Right cardiac atrium (tissue), 5 donors: ENCODE measurements at regions not wholly inside any gene's neighbourhood (a gene's known extent, or its start where the extent isn't known, plus 50 kb on each side); places are given as distances from the start of the nearest gene placed in this dataset.

Experiments used
- ATAC-seq, 2 donors: fragments of 200-7000 bp; cut with Tn5 transposase; one replicate each; pipeline versions ENCODE4 v1.8.0 to v1.9.1; 2020; ENCODE audit warnings: moderate library complexity in 2 of 2, mild to moderate bottlenecking in 1 of 2
- DNase-seq, 3 donors: peaks; one replicate each; pipeline ENCODE4 v3.0.0-alpha.2; 2020
- H3K27ac ChIP-seq: one replicate; pipeline ENCODE4 v1.5.1; 2013; ENCODE audit warnings: mild to moderate bottlenecking, low read length, control low read depth, moderate library complexity
- H3K27me3 ChIP-seq: one replicate; pipeline ENCODE4 v1.6.1; 2013; ENCODE audit not compliant: control insufficient read depth, insufficient read depth
- H3K4me1 ChIP-seq: one replicate; pipeline ENCODE4 v1.6.1; 2013; ENCODE audit warnings: low read length; ENCODE audit not compliant: control insufficient read depth, insufficient read depth
- H3K4me3 ChIP-seq: one replicate; pipeline ENCODE4 v1.5.1; 2013; ENCODE audit warnings: low read length, control low read depth
- H3K9me3 ChIP-seq: one replicate; pipeline ENCODE4 v1.6.1; 2013; ENCODE audit warnings: low read length; ENCODE audit not compliant: control insufficient read depth
- WGBS: extraction: QIAGEN DNeasy Blood & Tissue Kit; methylation state at CpG from one replicate; pipeline ENCODE4 v1.1.7; 2013; 5-methylcytosine and 5-hydroxymethylcytosine counted together
- intact Hi-C, 4 donors: fragments of 100-400 bp; cut with DNase I; formaldehyde crosslinking; loops; one replicate each; pipeline versions ENCODE4 v1.11.0 to v1.14.0; 2022 to 2023
- donor health status: healthy with polysubstance abuse.
- donor health status: DM: no; HTN: yes; CAD: no.
- donor health status: DM: no; HTN: no; CAD: no.
- donor health status: DM: no; HTN: yes; CAD: no; lungs with severe emphysema.
- donor health status: DM: yes; HTN: yes; CAD: no.

DNA sequence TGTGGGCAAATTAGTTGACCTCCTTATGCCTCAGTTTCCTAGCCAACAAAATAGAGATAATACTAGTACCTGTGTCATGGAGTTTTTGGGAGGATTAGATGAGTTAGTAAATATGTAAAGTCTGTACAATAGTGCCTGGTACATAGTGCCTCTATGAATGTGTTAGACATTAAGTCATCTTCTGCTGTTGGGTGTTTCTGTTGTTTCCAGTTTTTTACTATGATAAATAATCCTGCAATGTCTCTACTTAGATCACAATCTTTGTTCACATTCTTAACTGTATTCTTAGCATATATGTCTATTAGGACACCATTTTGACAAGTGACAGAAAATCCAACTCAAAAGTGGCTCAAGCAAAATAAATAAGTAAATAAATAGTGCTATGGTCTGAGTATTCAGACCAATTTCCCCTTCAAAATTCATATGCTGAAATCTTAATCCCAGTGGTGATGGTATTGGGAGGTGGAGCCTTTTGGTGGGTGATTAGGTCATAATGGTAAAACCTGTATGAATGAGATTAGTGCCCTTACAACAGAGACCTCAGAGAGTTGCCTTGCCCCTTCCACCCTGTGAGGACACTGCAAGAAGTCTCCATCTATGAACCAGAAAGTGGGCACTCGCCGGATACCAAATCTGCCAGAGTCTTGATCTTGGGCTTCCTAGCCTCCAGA is 84.3 kb downstream of the DIRAS3 start:
- no peak for ATAC-seq
- Histone ChIP-seq H3K4me1 (no peaks in the 10 kb centered on the region), H3K9me3 (no peaks in the 10 kb centered on the region), H3K27me3 (no peaks in the 10 kb centered on the region), H3K27ac (no peak overlapping the region), H3K4me3 (no peak overlapping the region)
- intact Hi-C loops, result no loop called here
- DNase-seq, result no peak
- 97% methylated on average over 2 of the region's 2 CpGs for WGBS

DNA sequence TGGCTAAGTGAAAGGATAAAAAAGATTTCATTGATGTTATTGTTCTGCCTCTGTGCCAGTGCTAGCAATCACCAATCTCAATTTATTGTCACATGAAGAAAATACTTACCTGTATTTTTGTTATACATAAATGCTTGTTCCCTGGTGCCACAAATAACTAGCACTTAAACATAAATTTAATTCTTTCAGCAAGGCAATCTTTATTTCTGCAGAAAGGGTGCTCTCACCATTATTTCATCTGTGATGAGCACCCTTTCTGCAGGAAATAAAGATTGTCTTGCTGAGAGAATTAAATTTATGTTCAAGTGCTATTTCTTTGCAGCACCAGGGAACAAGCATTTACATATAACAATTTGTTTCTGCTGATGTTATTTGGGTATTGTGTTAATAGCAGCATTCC is 87.2 kb downstream of the DIRAS3 start:
- Histone ChIP-seq H3K27ac (no peak overlapping the region), H3K4me1 (no peaks in the 10 kb centered on the region), H3K27me3 (no peaks in the 10 kb centered on the region), H3K4me3 (no peak overlapping the region), H3K9me3 (no peaks in the 10 kb centered on the region)
- no peak for DNase-seq
- ATAC-seq, result no peak
- intact Hi-C loops, result no loop called here

DNA sequence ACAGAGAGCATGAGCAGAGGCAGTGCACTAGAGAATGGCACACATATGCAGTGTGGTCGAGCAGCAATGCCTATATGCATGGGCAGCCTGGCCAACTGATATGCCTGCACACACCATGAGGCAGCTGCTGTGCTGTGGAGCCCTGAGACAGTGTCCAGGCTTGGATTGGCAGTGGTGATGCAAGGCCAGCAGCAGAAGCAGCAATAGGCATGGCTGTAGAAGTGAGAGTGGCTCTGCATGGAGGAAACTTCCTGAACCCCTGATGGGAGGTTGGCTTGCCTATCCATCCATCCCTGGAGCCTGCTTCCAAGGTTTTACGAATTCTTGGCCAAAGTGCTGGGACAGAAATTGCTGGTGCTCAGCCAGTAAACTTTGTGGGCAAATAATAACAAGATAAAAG is 89.7 kb downstream of the DIRAS3 start:
- Histone ChIP-seq H3K27ac (no peak overlapping the region), H3K9me3 (no peaks in the 10 kb centered on the region), H3K4me1 (no peaks in the 10 kb centered on the region), H3K27me3 (no peaks in the 10 kb centered on the region), H3K4me3 (no peak overlapping the region)
- 54% methylated on average over 2 of the region's 2 CpGs for WGBS
- DNase-seq (no peak), ATAC-seq (no peak)
- intact Hi-C loops, result no loop called here

DNA sequence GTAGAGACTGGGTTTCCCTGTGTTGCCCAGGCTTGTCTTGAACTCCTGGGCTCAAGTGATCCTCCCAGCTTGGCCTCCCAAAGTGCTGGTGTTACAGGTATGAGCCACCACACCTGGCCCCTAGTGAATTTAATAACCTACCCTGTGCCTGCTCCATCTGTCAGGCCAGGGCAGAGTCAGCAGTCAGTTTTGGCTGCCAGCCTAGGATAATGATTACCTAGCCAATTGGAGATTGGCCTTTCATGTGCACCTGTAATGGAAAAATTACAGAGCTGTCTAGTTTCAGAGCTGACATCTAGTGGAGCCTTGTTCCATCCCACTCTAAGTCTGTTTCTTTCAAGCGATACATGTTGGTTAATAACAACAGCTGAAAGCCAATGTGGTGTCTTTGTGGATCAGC is 92.0 kb downstream of the DIRAS3 start:
- no peak overlapping the region for H3K4me3 ChIP-seq
- no peak overlapping the region for H3K27ac ChIP-seq
- intact Hi-C loops, result no loop called here
- H3K4me1 ChIP-seq, result no peaks in the 10 kb centered on the region
- ATAC-seq (no peak), DNase-seq (no peak)
- no peaks in the 10 kb centered on the region for H3K9me3 ChIP-seq
- no peaks in the 10 kb centered on the region for H3K27me3 ChIP-seq
- 95% methylated on average over 1 of the region's 1 CpG for WGBS

DNA sequence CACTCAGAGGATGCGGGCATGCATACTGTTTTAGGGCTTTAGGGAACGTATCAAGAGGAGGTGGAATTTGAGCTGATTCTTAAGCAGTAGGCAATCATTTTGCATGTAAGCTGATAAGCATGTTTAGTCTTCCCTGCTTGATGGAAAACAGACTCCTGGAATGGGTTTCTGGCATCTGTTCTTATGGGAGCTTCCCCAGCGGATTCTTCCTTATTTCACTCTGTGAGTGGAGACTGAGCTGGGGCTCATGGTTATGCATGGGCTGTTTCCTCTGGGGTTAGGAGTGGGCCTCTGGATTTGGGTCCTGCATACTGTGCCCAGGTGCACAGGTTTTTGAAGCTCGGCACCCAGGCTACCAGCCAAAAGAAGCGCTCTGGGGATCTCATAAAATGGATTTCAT is 93.4 kb downstream of the DIRAS3 start:
- intact Hi-C loops, result no loop called here
- 50% methylated on average over 5 of the region's 5 CpGs for WGBS
- no peaks in the 10 kb centered on the region for H3K9me3 ChIP-seq
- no peaks in the 10 kb centered on the region for H3K4me1 ChIP-seq
- ATAC-seq (peak; percentile 31 to 67), DNase-seq (no peak)
- no peak overlapping the region for H3K4me3 ChIP-seq
- no peak overlapping the region for H3K27ac ChIP-seq
- no peaks in the 10 kb centered on the region for H3K27me3 ChIP-seq

DNA sequence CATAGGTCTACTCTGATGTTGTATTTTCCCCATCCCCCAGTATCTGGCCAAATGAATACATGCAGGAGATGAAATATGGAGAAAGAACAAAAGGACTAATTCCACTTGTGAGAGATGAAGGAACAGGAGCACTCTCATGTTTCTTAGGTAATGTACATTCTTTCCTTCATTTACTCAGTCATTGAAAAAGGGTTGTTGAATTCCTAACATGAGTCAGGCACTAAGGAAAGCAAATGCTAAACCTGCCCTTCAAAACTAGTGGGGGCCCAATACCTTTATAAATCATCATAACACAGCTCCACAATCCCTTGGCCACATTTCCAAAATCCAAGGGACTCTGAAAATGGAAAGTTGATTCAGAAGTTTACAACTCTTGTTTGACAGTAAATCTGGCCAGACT is 94.3 kb downstream of the DIRAS3 start:
- no peaks in the 10 kb centered on the region for H3K4me1 ChIP-seq
- H3K27me3 ChIP-seq, result no peaks in the 10 kb centered on the region
- H3K9me3 ChIP-seq, result no peaks in the 10 kb centered on the region
- ATAC-seq, result no peak
- no peak overlapping the region for H3K27ac ChIP-seq
- no peak for DNase-seq
- no peak overlapping the region for H3K4me3 ChIP-seq
- intact Hi-C loops, result no loop called here

DNA sequence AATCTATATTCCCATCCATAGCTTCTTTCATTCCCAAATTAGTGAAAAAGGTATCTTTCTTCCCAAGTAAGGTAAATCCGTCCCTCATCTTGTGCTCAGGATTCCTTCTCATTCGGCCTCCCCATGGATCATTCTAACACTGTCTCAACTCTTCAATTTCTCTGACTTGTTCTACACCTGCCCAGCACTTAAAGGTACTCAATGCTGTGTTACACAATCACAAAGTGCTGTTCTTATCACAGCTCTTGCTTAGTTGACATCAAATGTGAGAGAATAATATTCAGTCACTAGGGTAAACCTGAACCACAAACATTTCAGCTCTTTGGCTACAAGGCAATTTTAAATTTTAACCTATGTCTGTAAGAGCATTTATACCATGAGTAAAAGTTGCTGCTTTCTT is 94.8 kb downstream of the DIRAS3 start:
- intact Hi-C loops, result no loop called here
- Histone ChIP-seq H3K4me3 (no peak overlapping the region), H3K27me3 (no peaks in the 10 kb centered on the region), H3K4me1 (no peaks in the 10 kb centered on the region), H3K27ac (no peak overlapping the region), H3K9me3 (no peaks in the 10 kb centered on the region)
- 92% methylated on average over 2 of the region's 2 CpGs for WGBS
- no peak for DNase-seq
- ATAC-seq, result no peak

DNA sequence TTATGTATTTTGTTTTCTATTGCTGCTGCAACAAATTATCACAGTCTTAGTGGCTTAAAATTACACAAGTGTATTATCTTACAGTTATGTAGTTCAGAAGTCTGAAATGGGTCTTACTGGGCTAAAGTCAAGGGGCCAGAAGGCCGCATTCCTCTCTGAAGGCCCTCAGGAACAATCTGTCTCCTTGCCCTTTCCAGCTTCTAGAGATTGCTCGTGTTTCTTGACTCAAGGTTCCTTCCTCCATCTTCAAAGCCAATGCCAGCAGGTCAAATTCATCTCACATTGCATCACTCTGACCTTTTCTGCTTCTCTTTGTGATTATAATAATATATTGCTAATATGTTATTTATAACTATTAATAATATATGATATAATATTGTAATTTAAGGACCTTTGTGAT is 97.1 kb downstream of the DIRAS3 start:
- 59% methylated on average over 2 of the region's 2 CpGs for WGBS
- no peaks in the 10 kb centered on the region for H3K9me3 ChIP-seq
- DNase-seq, result no peak
- no peak overlapping the region for H3K4me3 ChIP-seq
- no peaks in the 10 kb centered on the region for H3K4me1 ChIP-seq
- intact Hi-C loops, result no loop called here
- H3K27ac ChIP-seq, result no peak overlapping the region
- no peak for ATAC-seq
- no peaks in the 10 kb centered on the region for H3K27me3 ChIP-seq

DNA sequence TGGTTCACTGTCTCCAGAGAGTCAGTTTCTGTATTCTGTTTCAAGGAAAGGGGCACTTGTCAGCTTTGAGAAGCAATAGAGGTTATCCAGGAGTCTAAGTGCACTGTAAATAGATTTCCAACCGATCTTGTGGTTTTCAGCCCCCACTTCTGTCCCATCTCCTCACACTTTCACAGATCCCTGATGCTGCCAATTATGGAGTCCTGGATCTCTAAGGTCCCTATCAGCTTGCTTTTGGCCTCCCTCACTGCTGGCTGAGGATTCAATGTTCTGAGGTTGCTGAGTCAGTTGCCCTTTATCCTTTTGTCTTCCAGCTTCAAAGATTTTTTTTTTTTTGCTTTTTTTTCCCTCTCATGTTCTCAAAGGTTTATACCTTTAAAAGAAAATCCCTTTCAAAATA is 98.4 kb downstream of the DIRAS3 start:
- no peaks in the 10 kb centered on the region for H3K27me3 ChIP-seq
- H3K9me3 ChIP-seq, result no peaks in the 10 kb centered on the region
- WGBS, result 22% methylated on average over 1 of the region's 1 CpG
- H3K4me3 ChIP-seq, result no peak overlapping the region
- H3K4me1 ChIP-seq, result peaks cover under 1% of the 10 kb centered on the region
- intact Hi-C loops, result no loop called here
- peak; percentile 81 to 83 for ATAC-seq
- peak in 1 of 3 donors; percentile 49 for DNase-seq
- no peak overlapping the region for H3K27ac ChIP-seq

DNA sequence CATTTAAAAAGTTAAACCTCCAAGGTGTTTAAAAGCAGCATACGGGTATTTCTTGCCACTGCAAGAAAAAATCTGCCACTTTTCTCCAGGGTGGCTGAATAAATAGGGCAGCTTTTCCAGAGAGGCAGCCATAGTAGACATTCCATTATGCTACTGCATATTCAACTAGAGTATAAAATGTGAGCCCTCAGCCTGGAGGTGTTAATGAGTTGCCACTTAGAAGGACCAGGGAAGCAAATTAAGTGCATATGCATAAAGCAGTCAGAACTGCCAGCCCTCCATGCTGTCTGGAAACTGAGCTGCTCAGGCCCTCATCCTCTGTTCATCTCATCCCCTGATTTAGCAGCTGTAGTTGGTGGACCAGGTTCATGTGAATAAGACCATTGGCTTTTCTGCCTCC is 99.4 kb downstream of the DIRAS3 start:
- no peak for ATAC-seq
- no peaks in the 10 kb centered on the region for H3K9me3 ChIP-seq
- H3K4me1 ChIP-seq, result peaks cover 2% of the 10 kb centered on the region
- DNase-seq, result no peak
- 90% methylated on average over 1 of the region's 1 CpG for WGBS
- intact Hi-C loops, result no loop called here
- no peaks in the 10 kb centered on the region for H3K27me3 ChIP-seq
- no peak overlapping the region for H3K4me3 ChIP-seq
- no peak overlapping the region for H3K27ac ChIP-seq

DNA sequence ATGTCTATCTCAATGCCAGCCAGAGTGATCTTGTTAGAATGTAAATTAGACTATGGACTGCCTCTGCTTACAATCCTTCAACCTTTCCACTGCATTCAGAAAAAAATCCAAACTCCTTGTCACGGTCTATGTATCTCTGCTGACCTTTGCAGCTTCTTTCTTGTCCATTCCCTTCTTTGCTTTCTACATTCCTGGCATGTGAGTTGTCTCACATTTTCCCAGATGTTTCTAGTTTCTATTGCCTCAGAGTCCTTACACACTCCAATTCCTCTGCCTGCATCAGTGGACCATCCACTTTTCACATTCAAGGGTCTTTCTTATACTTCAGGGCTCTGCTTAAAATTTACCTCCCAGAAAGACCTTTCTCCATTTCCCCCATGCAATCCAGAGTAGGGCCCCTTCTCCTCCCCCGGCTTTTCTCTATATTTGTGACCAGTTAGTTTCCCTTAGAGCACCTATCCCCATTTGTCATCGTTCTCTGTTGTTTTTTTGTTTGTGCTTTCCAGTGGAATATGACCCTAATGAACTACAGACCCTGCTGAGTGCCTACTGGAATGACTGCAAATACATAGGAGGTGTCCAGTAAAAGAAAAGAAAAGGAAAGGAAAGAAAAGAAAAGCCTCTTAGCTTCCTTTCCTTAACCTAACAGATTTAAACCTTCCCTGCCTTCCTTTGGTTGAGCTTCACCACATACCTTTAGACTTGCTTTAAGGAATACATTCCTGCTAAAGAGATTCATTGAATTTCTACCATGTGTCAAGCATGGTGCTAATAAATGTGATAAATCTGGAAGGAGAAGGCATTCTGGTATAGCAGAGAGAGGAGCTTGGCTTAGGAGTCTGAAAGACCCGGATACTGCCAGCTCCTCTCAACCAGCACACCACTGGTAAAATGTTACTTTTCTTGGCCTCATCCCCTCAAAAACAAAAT is 102.0 kb downstream of the DIRAS3 start:
- Histone ChIP-seq H3K4me3 (no peak overlapping the region), H3K27ac (no peak overlapping the region), H3K27me3 (no peaks in the 10 kb centered on the region), H3K4me1 (peaks cover 2% of the 10 kb centered on the region), H3K9me3 (no peaks in the 10 kb centered on the region)
- intact Hi-C loops, result no loop called here
- no peak for ATAC-seq
- 83% methylated on average over 4 of the region's 4 CpGs for WGBS
- no peak for DNase-seq
